HEK293T (cell line): ENCODE measurements at regions not wholly inside any gene's neighbourhood (a gene's known extent, or its start where the extent isn't known, plus 50 kb on each side); places are given as distances from the start of the nearest gene placed in this dataset.

Experiments used
- BHLHE40 ChIP-seq: fragments of 450-650 bp; IDR thresholded peaks from 2 replicates; pipeline ENCODE4 v1.6.1; 2016; ENCODE audit warnings: mild to moderate bottlenecking, moderate library complexity, borderline replicate concordance
- ELF4 ChIP-seq: fragments of 450-650 bp; IDR thresholded peaks from 2 replicates; pipeline ENCODE4 v1.6.1; 2017; ENCODE audit warnings: antibody characterized with exemption
- FOXK2 ChIP-seq: fragments of 450-650 bp; IDR thresholded peaks from 2 replicates; pipeline ENCODE4 v1.6.1; 2016; ENCODE audit warnings: mild to moderate bottlenecking
- FOXM1 ChIP-seq: fragments of 450-650 bp; IDR thresholded peaks from 2 replicates; pipeline ENCODE4 v1.6.1; 2017; ENCODE audit warnings: mild to moderate bottlenecking, borderline replicate concordance
- HDGF ChIP-seq: fragments of 450-650 bp; IDR thresholded peaks from 2 replicates; pipeline ENCODE4 v1.6.1; 2017; ENCODE audit warnings: antibody characterized with exemption, borderline replicate concordance
- TARDBP ChIP-seq: fragments of 450-650 bp; IDR thresholded peaks from 2 replicates; pipeline ENCODE4 v1.6.1; 2016

DNA sequence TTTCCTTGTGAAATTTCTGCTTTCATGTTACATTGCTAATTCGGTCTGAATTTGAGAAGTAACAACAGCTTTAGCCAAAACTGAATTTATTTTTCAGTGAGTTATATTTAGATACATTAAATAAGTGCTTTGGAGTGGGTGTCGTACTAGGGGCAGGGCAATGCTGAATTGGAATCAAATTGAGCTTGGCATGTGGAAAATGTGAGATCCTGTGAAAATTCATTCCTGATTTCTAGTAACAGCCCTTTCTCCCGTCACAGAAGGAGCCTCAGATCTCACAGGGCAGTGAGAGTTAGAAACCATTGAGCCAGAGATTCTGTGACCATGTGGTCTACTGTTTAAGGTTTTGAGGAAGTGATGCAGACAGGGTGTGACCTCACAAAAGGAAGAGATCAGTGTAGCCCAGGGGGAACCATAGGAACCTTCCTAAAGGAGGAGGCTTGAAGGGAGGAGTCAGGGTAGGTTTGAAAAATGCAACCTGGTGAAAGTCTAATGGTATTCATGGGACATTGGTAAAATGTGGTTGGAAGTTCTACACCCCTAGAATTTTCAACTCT is 1136.8 kb downstream of the AACS start:
- no peak for TF ChIP-seq ELF4
- no peak for TF ChIP-seq BHLHE40
- no peak for TF ChIP-seq FOXM1
- no peak for TF ChIP-seq HDGF
- TF ChIP-seq TARDBP = no peak
- TF ChIP-seq FOXK2 = no peak
